Dermis blood vessel endothelial cell (primary cell): ENCODE measurements at regions not wholly inside any gene's neighbourhood (a gene's known extent, or its start where the extent isn't known, plus 50 kb on each side); places are given as distances from the start of the nearest gene placed in this dataset.

Experiments used
- DNase-seq: peaks from one replicate; pipeline ENCODE4 v3.0.0; 2010

GRCh38 chr2:74036010-74036409, 51.3 kb downstream of the TET3 start:
- DNase-seq: no peak

GRCh38 chr2:74036450-74037195, 51.9 kb downstream of the TET3 start:
- no peak for DNase-seq

DNA sequence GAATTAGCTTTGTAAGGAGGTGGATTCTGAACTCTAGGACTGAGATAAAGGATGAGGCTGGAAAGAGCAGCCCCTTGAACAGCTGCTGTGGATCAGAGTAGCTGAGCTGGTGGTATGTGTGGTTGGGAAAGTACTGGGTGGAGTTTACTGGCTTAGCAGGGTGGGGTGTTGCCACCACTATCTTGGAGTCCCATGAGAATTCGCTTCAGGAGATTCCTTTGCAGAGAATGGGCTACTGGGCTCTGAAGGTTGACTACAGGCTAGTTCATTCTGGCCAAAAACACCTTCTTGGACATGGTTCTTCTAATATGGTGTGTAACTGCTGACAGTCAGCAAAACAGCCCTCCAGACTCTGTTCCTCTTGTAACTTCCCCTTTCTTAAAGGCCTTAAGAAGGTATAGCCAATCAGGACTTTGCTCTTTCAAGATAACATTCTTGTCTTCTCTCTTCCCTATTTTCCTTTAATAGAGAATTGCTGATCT, 52.7 kb downstream of the TET3 start:
- DNase-seq: no peak

- no peak for DNase-seq
Measured at GRCh38 chr2:74039611-74040010, 54.9 kb downstream of the TET3 start.

DNA sequence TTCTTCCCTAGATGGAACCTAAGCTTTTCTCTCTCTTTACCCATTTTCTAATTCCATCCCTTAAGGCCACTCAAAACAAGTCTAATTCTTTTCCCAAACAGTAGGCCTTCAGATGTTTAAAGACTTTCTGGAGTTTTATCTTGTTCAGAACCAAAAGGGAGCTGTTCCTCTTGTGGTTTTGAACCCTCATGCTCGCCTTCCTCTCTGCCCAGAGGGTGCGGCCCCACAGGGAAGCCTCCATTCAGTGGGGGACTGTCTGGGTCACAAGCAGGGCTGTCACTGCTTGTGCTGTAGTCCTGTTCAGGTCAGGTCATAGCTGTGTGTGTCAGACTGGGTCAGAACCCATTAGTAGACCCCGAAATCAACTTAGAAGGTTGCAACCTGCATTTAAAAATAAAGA, 56.5 kb downstream of the TET3 start:
- no peak for DNase-seq

- DNase-seq: no peak
Measured at GRCh38 chr2:74041726-74042125, 57.0 kb downstream of the TET3 start.

DNA sequence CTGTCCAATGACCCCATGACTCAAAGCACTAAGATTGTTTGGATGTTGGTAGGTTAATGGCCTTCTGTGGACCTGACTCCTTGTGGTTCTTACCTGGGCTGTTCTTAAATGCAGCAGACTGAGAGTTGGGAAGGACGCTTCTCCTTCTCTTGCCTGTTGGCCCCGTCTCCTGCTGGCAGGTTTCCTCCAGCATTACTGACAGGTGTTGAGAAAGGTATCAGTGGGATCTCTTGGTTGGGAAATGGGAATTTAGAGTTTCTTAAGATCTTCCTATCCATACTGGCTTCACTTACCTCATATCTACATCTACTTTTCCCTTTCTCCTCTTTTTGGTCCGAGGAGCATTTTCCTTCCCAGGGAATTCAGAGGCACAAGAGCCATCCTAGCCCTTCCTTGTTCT, 57.9 kb downstream of the TET3 start:
- no peak for DNase-seq

GRCh38 chr2:74043345-74044329, 58.9 kb downstream of the TET3 start:
- DNase-seq: no peak

DNA sequence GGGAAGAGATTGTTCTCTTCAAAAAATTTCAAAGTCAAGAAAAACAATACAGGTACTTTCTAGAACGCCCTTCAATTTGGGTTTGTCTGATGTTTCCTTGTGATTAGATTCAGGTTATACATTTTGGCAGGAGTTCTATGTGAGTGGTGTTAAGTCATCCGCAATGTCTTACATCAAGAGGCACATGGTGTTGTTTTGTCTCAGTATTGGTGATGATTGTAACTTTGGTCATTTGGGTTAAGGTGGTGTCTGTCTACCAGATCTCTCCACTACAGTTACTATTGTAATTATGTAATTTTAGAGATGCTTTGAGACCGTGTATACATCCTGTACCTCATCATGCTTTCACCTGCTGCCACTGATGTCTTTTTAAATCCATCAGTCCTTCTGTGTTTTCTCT, 60.3 kb downstream of the TET3 start:
- no peak for DNase-seq

GRCh38 chr2:74045454-74045853, 60.7 kb downstream of the TET3 start:
- DNase-seq: no peak

- no peak for DNase-seq
Measured at GRCh38 chr2:74046441-74046840, 61.7 kb downstream of the TET3 start.

DNA sequence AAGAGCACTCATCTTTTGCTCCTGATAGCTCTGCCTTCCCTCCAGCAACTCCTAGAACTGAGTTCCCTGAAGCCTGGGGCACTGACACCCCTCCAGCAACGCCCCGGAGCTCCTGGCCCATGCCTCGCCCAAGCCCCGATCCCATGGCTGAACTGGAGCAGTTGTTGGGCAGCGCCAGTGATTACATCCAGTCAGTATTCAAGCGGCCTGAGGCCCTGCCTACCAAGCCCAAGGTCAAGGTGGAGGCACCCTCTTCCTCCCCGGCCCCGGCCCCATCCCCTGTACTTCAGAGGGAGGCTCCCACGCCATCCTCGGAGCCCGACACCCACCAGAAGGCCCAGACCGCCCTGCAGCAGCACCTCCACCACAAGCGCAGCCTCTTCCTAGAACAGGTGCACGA, 62.4 kb downstream of the TET3 start:
- no peak for DNase-seq

DNA sequence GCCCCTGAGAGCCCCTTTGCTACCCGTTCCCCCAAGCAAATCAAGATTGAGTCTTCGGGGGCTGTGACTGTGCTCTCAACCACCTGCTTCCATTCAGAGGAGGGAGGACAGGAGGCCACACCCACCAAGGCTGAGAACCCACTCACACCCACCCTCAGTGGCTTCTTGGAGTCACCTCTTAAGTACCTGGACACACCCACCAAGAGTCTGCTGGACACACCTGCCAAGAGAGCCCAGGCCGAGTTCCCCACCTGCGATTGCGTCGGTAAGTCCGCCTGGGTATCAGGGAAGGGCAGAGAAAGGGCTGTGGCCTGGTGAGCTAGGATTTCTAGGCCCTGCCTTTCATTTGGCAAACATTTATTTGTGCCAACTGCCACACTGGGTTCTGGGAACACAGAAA, 63.4 kb downstream of the TET3 start:
- DNase-seq: no peak

DNA sequence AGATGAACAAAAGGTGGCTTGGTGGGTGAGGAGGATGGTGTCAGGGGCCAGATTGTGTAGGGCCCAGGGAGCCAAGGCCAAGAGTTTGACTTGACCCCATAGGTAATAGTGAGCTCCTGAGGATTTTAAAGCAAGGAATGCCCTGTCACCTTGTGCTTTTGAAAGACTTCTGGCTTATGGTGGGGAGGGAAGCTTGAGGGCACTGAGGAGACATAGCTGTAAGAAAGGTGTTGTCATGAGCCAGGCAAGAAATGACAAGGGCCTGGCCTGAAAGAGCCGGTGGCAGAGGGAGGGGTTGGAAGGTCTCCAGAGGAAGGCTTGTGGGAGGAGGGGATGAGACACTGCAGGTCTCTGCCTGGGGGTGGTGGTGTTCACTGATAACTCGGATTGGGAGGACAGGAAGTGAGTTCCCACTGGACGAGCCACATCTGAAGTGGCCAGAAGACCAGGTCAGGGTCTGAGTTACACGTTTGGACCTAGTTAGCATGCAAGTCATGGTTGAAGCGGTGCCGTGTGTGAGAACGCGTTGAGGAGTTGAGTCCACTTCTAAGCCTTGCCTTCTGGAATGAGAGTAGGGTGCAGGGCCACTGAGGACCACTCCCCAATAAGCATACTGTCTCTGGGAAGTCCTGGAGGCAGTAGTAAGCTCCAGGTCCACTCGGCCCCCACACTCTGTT, 64.3 kb downstream of the TET3 start:
- no peak for DNase-seq

DNA sequence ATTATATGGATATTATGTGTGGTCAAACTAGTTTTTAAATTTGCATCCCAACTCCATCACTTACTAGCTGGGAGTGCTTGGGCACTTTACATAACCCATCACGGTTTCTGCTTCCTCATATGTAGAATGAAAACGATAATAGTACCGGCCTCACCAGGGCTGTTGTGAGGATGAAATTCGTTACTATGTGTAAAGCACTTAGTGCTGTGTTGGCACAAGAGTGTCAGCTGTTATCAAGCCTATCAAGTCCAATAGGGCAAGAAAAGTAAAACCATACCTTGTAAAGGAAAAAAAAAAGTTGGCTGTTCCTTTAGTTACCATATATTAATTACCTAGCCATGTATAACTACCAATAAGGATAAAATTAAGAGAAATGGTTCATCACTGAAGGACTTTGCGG, 65.4 kb downstream of the TET3 start:
- DNase-seq: no peak

GRCh38 chr2:74051504-74051903, 66.8 kb downstream of the TET3 start:
- no peak for DNase-seq

DNA sequence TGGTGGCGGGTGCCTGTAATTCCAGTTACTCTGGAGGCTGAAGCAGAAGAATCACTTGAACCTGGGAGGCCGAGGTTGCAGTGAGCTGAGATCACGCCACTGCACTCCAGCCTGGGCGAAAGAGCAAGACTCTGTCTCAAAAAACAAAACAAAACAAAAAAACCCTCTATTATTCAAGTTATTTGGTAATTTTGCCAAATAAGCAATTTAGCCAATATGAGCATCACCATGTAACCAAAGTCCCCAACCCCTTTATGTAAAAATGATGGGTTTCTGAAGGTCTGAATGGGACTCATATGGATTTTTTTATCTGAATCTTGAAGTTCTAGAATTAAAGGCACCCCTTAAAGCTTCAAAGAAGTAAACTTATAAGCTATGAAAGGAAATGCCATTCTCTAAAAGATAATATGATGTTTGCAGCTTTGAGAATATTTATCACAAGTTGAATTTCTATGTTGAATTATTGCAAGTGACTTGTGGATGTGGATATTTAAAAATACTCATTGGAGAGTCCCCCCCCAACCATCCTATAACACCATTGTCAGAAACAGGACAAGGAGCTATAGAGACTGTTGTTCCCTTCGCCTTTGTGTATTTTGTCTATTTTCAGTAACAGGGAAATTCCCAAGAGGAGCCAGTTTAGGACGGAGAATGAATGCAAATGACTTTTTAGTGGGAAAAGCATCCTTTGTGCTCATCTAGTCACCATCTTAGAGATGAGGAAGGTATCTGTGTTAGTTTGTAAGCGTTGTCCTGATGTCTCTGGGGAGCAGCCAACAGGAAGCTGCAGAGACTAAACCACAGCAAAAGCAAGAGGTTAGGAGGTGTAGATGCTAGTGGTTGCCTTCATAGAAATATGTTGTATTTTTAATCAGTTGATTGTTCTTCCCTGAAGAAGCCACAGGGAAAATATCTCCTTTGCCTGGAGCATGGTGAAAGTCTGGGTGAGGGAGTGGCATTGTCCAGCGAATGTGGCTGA, 68.3 kb downstream of the TET3 start:
- DNase-seq: no peak

DNA sequence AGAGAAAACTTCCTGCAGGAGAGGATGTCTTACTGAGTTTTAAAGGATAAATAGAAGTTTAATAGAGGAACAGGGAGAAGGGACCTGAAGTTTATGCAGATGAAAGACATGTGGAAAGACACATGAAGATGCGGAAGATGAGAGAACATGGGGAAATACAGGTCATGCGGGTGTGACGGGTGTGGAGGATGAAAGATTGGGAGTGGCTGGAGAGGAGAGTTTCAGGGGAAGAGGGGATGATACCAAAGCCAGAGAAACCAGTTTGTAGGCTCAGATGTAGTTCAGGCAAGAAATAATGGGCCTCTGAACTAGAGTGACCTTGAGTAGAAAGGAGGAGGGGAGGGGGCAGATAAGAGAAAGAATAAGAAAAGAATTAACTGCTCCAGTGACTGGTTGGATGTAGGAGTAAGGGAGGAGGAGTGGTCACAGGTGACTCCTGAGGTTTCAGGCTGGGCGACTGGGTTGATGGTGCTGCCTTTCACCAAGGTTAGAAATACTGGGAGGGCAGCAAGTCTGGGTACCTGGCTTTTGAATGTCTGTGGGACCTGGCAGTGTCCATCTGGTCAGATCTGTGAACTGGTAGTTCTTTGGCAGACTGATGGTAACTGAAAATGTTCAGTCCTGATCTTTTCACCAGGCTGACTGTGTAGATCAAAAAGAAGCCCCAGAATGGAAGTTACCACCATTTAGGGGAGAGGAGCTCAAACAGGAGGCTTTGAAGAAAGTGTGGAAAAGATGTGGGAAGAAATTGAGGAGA, 69.4 kb downstream of the TET3 start:
- DNase-seq: no peak

DNA sequence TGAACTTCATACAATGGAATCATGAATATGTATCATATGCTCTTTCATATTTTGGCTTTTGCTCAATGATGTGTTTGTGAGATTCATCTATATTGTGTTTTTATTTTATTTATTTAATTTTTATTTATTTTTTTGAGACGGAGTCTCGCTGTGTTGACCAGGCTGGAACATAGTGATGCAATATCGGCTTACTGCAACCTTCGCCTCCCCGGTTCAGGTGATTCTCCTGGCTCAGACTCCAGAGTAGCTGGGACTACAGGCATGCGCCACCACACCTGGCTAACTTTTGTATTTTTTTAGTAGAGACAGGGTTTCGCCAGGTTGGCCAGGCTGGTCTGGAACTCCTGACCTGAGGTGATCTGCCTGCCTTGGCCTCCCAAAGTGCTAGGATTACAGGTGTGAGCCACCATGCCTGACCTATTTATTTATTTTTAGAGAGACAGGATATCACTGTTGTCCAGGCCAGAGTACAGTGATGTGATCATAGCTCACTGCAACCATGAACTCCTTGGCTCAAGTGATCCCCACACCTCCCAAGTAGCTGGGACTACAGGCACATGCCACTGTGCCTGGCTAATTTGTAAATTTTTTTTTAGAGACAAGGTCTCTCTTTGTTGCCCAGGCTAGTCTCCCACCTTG, 74.5 kb downstream of the TET3 start:
- no peak for DNase-seq

DNA sequence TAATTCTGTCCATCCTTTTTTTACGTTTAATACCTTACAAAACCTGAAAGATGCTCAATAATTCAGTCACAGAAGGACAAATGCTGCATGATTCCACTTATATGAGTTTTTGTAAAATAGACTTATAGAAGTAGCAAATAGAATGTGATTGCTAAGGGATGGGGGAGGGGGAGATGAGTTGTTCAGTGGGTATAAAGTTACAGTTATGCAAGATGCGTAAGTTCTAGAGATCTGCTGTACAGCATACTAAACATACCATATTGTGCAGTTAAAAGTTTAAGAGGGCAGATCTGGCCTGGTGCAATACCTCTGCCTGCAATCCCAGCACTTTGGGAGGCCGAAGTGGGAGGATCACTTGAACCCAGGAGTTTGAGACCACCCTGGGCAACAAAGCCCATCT, 78.8 kb downstream of the TET3 start:
- no peak for DNase-seq

DNA sequence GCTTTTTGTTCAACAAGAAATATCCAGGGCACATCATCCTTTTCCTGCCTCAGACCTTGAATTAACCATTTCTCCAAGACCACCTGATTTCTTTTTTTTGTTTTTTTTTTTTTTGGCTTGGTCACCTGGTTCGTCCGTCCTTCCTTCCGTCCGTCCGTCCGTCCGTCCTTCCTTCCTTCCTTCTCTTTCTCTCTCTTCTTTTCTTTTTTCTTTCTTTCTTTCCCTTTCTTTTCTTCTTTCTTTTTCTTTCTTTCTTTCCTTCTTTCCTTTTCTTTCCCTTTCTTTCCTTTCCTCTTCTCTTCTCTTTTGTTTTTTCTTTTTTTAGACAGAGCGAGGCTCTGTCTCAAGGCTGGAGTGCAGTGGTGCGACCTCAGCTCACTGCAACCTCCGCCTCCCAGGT, 80.7 kb downstream of the TET3 start:
- no peak for DNase-seq
